Left kidney (tissue), 1 donor: ENCODE measurements at regions not wholly inside any gene's neighbourhood (a gene's known extent, or its start where the extent isn't known, plus 50 kb on each side); places are given as distances from the start of the nearest gene placed in this dataset.

Source experiments
- DNase-seq: peaks from one replicate; pipeline ENCODE4 v3.0.0-alpha.2; 2013

DNA sequence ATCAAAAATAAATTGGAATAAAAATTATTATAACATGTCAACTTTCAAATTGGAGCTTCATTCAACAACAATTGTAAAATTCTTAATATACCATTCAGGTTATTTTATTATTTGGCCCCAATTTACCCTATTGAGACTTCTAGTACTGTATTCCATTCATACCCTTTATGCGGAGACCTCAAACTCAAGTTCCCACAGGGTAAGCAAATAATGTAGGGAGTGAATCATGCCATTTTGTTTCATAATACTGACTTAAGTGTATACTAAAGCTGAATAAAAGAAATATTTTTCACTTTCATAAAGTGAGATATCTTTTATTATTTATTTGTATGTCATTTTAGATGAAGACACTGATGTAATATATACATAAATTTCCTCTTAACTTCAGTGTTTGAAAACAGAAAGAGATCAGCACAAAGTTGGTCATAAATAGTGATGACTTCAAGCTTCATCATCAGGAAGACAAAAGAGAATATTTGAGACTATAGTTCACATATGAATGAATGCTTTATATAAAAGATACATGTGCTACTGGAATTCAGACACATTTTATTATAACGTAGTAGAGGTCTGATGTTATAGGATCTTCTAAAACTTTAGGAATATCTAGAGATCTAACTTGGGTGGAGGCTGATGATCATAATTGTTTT is 894.4 kb upstream of the PCDH9 start:
- DNase-seq = no peak

DNA sequence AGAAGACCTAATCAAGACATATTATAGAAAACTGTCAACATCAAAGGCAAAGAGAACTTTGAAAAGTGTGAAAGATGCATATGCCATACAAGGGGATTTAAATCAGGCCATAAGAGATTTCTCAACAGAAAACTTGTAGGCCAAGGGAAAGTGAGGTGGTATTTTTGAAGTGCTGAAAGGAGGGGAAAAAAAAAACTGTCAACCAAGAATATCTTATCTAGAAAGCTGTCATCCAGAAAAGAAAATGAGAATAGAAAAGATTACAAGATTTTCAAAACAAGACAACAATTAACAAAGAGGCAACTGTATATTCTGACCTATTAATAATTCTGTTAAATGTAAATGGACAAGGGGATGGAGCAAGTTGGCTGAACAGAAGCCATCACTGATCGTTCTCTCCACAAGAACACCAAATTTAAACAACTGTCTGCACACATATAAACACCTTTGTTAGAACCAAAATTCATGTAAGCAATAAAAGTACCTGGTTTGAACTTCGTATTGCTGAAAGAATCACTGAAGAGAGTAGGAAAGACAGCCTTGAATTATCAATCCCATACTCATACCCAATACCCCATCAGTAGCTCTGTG is 880.1 kb upstream of the PCDH9 start:
- DNase-seq = no peak

GRCh38 chr13:68107667-68108066 is 877.5 kb upstream of the PCDH9 start:
- no peak for DNase-seq

- DNase-seq = no peak
Measured at GRCh38 chr13:68099631-68100030, 869.5 kb upstream of the PCDH9 start.

DNA sequence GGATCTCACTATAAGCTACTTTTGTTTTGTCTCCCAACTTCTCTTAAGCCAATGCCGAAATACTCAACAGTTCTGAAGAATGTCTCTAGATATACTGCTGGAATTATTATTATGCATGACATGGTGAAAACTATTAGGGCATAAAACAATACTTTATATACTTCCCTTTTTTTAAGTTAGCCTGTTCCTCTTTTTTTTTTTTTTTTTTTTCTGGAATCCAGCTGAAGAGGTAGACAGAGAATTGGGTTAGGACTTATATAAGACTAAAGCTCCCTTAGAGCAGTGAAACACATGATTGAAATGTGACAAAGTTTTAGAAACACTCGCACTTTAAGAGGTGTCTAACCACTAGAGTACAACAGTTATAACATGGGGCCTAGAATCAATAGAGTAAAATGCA is 850.9 kb upstream of the PCDH9 start:
- no peak for DNase-seq

DNA sequence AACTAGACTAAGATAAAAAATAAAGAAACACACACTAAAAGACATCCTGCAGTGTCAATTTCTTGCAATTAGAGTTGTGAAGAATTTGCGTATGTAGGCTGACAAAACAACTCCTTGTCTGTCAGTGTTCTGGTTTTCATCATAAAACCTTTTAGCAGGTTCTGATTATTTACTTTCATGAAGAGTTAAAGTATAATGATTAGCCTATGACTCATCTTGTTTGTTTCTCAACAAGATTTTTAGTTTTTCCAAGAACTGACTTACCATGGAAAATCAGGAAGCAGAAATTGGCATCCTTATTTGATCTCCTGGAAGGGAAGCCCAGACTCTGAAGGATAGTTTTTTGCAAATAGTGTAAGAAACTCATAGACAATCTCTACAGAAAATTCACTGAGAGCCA is 848.7 kb upstream of the PCDH9 start:
- no peak for DNase-seq

DNA sequence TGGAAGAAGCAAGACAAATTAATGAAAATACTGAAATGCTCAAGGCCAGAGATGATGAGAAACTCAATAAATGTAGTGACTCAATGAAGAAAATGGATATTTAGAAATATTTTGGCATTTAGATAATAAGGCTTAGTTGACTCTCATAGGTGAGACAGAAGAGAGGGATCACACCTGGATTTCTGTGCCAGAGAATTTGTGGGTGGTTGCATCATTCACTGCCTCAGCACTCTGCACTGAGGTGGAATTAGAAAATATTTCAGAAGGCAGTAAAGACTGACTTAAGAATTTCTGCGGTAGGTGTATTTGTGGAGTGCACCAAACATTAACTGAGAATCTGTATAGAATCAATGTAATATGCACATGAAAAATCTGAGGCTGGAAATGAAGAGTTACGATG is 848.3 kb upstream of the PCDH9 start:
- DNase-seq = no peak

- no peak for DNase-seq
Measured at GRCh38 chr13:68076046-68076445, 845.9 kb upstream of the PCDH9 start.

DNA sequence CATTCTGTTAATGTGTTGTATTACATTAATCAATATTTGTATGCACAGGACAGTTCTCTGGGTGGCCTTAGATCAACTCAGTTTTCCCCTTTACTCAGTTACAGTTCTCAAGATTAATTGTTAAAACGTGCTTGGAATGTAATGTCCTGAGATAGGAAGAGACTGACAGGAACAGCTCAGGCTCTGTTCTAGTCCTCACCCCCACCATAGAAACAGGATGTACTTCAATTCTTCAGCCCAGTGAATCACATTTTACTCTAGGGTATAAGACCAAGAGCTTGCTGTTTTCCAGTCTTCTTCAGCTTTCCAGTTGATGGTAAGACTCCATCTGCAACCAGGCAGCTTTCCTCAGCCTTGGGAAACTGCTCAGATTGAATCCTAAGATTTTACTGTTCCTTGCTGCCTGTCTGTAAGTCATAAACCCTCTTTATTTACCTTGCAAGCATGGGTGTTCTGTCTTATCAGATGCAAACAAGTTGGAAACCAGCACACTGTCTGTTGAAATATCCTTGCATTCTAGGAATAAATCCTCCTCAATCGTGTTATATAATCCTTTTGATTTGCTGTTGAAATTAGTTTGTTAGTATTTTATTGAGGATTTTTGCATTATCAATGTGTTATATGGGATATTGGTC is 836.9 kb upstream of the PCDH9 start:
- no peak for DNase-seq

- DNase-seq = no peak
Measured at GRCh38 chr13:68064001-68064770, 834.0 kb upstream of the PCDH9 start.

DNA sequence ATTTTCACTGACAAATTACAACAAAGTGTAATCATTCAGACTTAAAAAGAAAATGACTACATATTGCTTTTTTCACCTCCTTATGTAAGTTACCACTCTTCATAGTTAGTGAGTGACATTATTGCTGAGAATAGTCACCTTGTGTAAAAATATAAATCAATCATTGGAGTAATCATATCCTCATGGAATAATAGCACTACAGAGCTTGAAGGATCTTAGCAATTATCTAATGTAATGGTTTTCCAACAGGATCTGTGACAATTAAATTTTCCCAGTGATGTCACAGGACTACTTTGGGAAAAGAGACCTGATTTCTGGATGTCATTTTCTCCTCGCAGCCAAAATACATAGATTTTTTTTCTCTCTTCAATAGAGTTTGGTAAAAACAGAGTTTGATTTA is 833.0 kb upstream of the PCDH9 start:
- DNase-seq = no peak

DNA sequence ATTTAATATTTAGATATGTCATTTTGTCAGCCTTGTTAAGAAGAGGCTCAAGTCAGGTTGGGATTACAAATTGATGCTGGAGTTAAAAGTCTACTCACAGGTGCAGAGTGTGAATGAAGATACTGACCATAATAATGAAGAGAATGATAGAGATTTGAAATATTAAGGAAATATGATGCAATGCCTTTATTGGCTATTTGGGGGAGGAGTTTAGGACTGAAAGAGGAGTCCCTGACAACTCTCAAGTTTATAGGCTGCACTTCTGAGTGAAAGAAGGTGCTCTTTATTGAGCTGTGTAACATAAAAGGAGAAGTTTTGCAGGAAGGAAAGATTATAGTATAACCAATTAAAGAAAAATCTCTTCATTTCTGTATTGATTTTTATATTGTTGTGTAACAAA is 827.7 kb upstream of the PCDH9 start:
- DNase-seq = no peak

DNA sequence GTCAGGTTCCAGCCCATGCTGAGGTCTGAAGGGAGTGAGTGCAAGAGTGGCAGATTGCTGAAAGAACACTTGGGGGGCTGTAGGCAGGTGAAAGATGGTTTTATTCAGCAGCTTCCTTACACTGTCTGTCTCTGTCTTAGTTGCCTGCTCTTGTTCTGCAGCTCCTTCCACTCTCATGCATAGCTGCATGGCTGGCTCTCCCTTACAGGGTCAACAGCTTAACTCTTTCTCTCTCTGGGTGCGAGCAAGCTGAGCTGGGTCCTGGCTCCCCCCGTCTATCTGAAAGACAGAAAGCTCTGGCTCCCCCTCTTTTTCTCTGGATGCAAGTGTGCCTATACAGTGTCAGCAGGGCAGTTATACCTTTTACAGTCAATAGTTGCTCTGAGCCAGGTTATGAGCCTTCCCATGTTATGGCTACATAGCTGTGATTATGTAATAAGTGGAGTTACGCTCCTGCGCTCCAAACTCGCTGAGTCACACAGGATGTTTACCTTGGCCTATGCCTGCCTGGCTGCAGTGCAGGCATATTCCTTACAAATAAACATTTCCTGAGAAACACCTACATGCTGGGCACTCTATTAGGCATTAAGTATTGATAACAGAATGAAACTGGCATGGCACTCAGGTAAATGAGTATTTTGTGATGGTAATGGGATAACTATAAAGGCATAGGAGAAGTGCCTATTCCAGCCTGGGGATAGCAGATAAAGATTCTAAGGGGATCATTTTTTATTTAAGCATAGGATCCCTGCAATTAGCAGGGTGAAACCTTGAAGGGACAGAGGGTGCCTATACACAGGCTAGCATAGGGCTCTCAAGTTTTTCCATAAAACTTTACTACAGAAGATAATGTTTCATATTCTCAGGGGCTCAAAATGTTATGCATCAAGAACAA is 826.9 kb upstream of the PCDH9 start:
- DNase-seq = no peak

DNA sequence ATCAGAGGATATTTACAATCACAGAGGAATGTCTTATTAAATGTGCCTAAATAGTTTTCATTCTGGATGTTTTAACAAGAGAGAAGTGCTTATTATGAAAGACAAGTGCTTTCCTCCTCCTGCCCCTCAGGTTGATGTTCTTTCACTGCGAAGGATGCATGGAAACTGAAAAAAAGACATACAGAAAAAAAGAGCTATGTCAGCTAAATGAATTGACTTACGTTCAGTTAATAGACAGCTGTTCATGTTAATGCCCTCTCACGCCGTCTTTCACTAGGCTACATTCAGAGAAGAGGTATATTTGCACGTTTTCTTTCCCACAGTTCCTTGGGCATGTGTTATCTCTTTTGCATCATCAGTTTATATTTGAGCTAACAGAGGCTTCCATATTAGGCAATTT is 821.8 kb upstream of the PCDH9 start:
- DNase-seq = no peak

GRCh38 chr13:68050761-68051160 is 820.6 kb upstream of the PCDH9 start:
- no peak for DNase-seq

- no peak for DNase-seq
Measured at GRCh38 chr13:68048802-68049359, 818.7 kb upstream of the PCDH9 start.

DNA sequence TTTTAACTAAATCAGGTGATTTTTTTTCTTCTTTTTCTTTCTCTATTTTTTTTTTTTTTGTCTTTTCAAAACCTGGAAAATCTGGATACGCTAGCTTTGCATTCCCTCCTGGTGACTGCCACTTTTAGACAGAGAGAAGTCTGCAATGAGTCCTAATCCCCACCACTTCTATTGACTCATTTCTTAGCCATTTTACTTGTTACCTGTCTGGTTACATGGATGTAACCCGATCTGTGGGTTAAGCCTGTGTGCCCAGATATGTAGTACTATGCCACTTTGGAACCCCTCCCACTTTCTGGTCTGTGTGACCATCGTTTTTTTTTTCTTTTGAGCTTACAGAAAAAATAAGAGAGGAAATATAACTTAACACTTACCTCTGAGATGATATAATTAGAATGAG is 817.8 kb upstream of the PCDH9 start:
- DNase-seq = no peak

GRCh38 chr13:68046903-68047302 is 816.8 kb upstream of the PCDH9 start:
- no peak for DNase-seq

DNA sequence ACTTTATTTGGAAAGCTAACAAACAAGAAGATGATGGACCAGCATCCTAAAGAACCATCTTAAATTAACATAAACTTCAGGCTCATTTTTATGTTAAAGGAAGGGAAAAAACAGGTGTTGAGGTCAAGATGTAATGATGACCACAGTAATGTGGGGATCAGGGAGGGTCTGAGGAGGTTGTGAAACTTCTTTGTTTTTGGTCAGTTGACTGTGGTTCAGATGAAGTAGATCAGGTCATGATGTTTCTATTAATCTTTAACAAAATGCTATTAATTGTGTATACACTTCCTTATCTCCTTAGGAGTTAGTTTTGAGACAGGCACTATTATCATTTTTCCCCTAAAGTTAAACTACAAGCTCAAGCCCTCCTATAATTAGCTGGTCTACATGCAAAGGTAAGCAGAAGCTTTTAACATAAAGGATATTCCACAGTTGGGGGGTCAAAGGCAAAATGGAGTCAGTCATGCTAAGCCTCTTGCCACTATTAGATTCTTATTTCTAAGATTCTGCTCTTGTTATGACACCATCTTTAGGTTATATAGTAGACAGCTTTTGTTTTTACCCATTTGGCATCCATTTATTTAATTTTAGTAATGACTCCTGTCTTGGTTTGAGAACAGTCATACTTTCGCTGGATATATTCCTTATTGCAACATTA is 800.1 kb upstream of the PCDH9 start:
- DNase-seq = no peak

GRCh38 chr13:68028701-68029100 is 798.6 kb upstream of the PCDH9 start:
- no peak for DNase-seq

- peak; percentile 24 for DNase-seq
Measured at GRCh38 chr13:68027306-68027705, 797.2 kb upstream of the PCDH9 start.
